ENCODE measurements at regions not wholly inside any gene's neighbourhood (a gene's known extent, or its start where the extent isn't known, plus 50 kb on each side); places are given as distances from the start of the nearest gene placed in this dataset.
"Not testable (repeated sequence)": the region's sequence is repeated elsewhere in the genome, so short reads cannot be mapped to it uniquely, and the experiment has no call there.

GRCh38 chr2:193025556-193025955 is 830.8 kb upstream of the TMEFF2 start:
- not testable (repeated sequence) for H3K27me3 ChIP-seq (replicated peaks; ENCODE audit: control insufficient read depth, insufficient read depth, low read length, poor library complexity, severe bottlenecking); H3K4me3 ChIP-seq (ENCODE audit: insufficient read depth, low read depth, low read length, poor library complexity, severe bottlenecking); H3K36me3 ChIP-seq (ENCODE audit: control insufficient read depth, insufficient read depth, low read length); H3K27ac ChIP-seq (ENCODE audit: insufficient read depth, low read length, poor library complexity, severe bottlenecking); H3K4me1 ChIP-seq (ENCODE audit: control insufficient read depth, insufficient read depth, low read length, poor library complexity, severe bottlenecking); H3K9me3 ChIP-seq (ENCODE audit: control insufficient read depth, low read length); DNase-seq

- H3K27me3 ChIP-seq (replicated peaks; ENCODE audit: control insufficient read depth, insufficient read depth, low read length, poor library complexity, severe bottlenecking), result no peaks in the 10 kb centered on the region
- H3K4me1 ChIP-seq (ENCODE audit: control insufficient read depth, insufficient read depth, low read length, poor library complexity, severe bottlenecking), result no peaks in the 10 kb centered on the region
- H3K27ac ChIP-seq (ENCODE audit: insufficient read depth, low read length, poor library complexity, severe bottlenecking), result no peak overlapping the region
- DNase-seq, result no peak
- no peaks in the 10 kb centered on the region for H3K36me3 ChIP-seq (ENCODE audit: control insufficient read depth, insufficient read depth, low read length)
- H3K9me3 ChIP-seq (ENCODE audit: control insufficient read depth, low read length), result no peaks in the 10 kb centered on the region
- no peak overlapping the region for H3K4me3 ChIP-seq (ENCODE audit: insufficient read depth, low read depth, low read length, poor library complexity, severe bottlenecking)
These were observed 830.1 kb upstream of the TMEFF2 start for GRCh38 chr2:193024791-193025190.

- Histone ChIP-seq H3K4me1 (ENCODE audit: control insufficient read depth, insufficient read depth, low read length, poor library complexity, severe bottlenecking) (no peaks in the 10 kb centered on the region), H3K36me3 (ENCODE audit: control insufficient read depth, insufficient read depth, low read length) (no peaks in the 10 kb centered on the region), H3K4me3 (ENCODE audit: insufficient read depth, low read depth, low read length, poor library complexity, severe bottlenecking) (no peak overlapping the region), H3K27me3 (replicated peaks; ENCODE audit: control insufficient read depth, insufficient read depth, low read length, poor library complexity, severe bottlenecking) (no peaks in the 10 kb centered on the region), H3K9me3 (ENCODE audit: control insufficient read depth, low read length) (no peaks in the 10 kb centered on the region), H3K27ac (ENCODE audit: insufficient read depth, low read length, poor library complexity, severe bottlenecking) (no peak overlapping the region)
- no peak for DNase-seq
These were observed 817.1 kb upstream of the TMEFF2 start for GRCh38 chr2:193011870-193012269.

DNA sequence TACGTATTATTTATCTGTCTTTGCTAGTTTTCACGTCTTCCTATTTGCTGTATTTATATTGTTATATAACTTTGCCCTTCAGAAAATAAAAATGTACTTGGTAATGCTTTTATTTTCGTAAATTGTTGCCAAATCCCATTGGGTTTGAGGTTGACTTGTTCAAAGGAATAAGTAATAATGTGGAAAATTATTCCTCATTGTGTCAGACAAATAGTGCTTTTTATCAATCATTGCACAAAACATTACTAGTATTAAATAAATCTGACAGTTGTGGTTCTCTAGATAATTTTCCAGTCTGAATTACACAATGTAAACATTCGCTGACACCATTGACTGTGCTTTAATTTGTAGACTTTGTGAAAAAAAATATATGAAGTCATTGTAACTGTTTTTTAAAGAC is 798.3 kb upstream of the TMEFF2 start:
- no peak for DNase-seq
- H3K27ac ChIP-seq (ENCODE audit: insufficient read depth, low read length, poor library complexity, severe bottlenecking), result no peak overlapping the region
- H3K36me3 ChIP-seq (ENCODE audit: control insufficient read depth, insufficient read depth, low read length), result no peaks in the 10 kb centered on the region
- H3K4me1 ChIP-seq (ENCODE audit: control insufficient read depth, insufficient read depth, low read length, poor library complexity, severe bottlenecking), result no peaks in the 10 kb centered on the region
- H3K9me3 ChIP-seq (ENCODE audit: control insufficient read depth, low read length), result no peaks in the 10 kb centered on the region
- H3K27me3 ChIP-seq (replicated peaks; ENCODE audit: control insufficient read depth, insufficient read depth, low read length, poor library complexity, severe bottlenecking), result no peaks in the 10 kb centered on the region
- no peak overlapping the region for H3K4me3 ChIP-seq (ENCODE audit: insufficient read depth, low read depth, low read length, poor library complexity, severe bottlenecking)

GRCh38 chr2:192983173-192983572 is 788.4 kb upstream of the TMEFF2 start:
- H3K9me3 ChIP-seq (ENCODE audit: control insufficient read depth, low read length), result no peaks in the 10 kb centered on the region
- no peaks in the 10 kb centered on the region for H3K4me1 ChIP-seq (ENCODE audit: control insufficient read depth, insufficient read depth, low read length, poor library complexity, severe bottlenecking)
- H3K36me3 ChIP-seq (ENCODE audit: control insufficient read depth, insufficient read depth, low read length), result no peaks in the 10 kb centered on the region
- DNase-seq, result no peak
- H3K27me3 ChIP-seq (replicated peaks; ENCODE audit: control insufficient read depth, insufficient read depth, low read length, poor library complexity, severe bottlenecking), result no peaks in the 10 kb centered on the region
- H3K4me3 ChIP-seq (ENCODE audit: insufficient read depth, low read depth, low read length, poor library complexity, severe bottlenecking), result no peak overlapping the region
- H3K27ac ChIP-seq (ENCODE audit: insufficient read depth, low read length, poor library complexity, severe bottlenecking), result no peak overlapping the region

- no peak overlapping the region for H3K4me3 ChIP-seq (ENCODE audit: insufficient read depth, low read depth, low read length, poor library complexity, severe bottlenecking)
These were observed 783.7 kb upstream of the TMEFF2 start for GRCh38 chr2:192978395-192978794.

GRCh38 chr2:192971981-192972380 is 777.2 kb upstream of the TMEFF2 start:
- Histone ChIP-seq H3K27ac (ENCODE audit: insufficient read depth, low read length, poor library complexity, severe bottlenecking) (no peak overlapping the region), H3K27me3 (replicated peaks; ENCODE audit: control insufficient read depth, insufficient read depth, low read length, poor library complexity, severe bottlenecking) (no peaks in the 10 kb centered on the region), H3K9me3 (ENCODE audit: control insufficient read depth, low read length) (no peaks in the 10 kb centered on the region), H3K4me3 (ENCODE audit: insufficient read depth, low read depth, low read length, poor library complexity, severe bottlenecking) (no peak overlapping the region), H3K36me3 (ENCODE audit: control insufficient read depth, insufficient read depth, low read length) (no peaks in the 10 kb centered on the region), H3K4me1 (ENCODE audit: control insufficient read depth, insufficient read depth, low read length, poor library complexity, severe bottlenecking) (no peaks in the 10 kb centered on the region)
- no peak for DNase-seq

More at GRCh38 chr2:192978395-192978794, 783.7 kb upstream of the TMEFF2 start:
- H3K4me1 ChIP-seq (ENCODE audit: control insufficient read depth, insufficient read depth, low read length, poor library complexity, severe bottlenecking), result no peaks in the 10 kb centered on the region
- no peaks in the 10 kb centered on the region for H3K27me3 ChIP-seq (replicated peaks; ENCODE audit: control insufficient read depth, insufficient read depth, low read length, poor library complexity, severe bottlenecking)
- H3K9me3 ChIP-seq (ENCODE audit: control insufficient read depth, low read length), result no peaks in the 10 kb centered on the region
- no peaks in the 10 kb centered on the region for H3K36me3 ChIP-seq (ENCODE audit: control insufficient read depth, insufficient read depth, low read length)
- H3K27ac ChIP-seq (ENCODE audit: insufficient read depth, low read length, poor library complexity, severe bottlenecking), result no peak overlapping the region
- no peak for DNase-seq

DNA sequence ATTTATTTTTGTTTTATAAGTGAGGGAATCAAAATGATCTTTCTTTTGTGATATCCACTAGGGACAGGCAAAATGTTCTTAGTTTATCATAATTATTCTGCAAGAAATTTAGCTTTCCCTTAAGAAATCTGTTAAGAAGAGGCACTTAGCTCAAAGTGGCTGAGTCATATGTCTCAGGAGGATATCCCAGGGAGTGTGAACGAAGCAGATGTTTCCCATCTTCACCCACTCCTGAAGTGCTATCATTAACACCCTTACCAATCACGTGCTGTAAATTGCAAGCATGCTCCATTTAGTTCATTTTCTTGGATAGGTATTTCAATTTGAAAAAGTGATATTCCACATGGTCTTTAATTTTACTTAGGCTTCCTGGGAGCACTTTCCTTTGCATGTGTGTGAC is 774.3 kb upstream of the TMEFF2 start:
- Histone ChIP-seq H3K27ac (ENCODE audit: insufficient read depth, low read length, poor library complexity, severe bottlenecking) (no peak overlapping the region), H3K4me1 (ENCODE audit: control insufficient read depth, insufficient read depth, low read length, poor library complexity, severe bottlenecking) (no peaks in the 10 kb centered on the region), H3K27me3 (replicated peaks; ENCODE audit: control insufficient read depth, insufficient read depth, low read length, poor library complexity, severe bottlenecking) (no peaks in the 10 kb centered on the region), H3K4me3 (ENCODE audit: insufficient read depth, low read depth, low read length, poor library complexity, severe bottlenecking) (no peak overlapping the region), H3K36me3 (ENCODE audit: control insufficient read depth, insufficient read depth, low read length) (no peaks in the 10 kb centered on the region), H3K9me3 (ENCODE audit: control insufficient read depth, low read length) (no peaks in the 10 kb centered on the region)
- DNase-seq, result no peak

- no peak overlapping the region for H3K27ac ChIP-seq (ENCODE audit: insufficient read depth, low read length, poor library complexity, severe bottlenecking)
- no peaks in the 10 kb centered on the region for H3K27me3 ChIP-seq (replicated peaks; ENCODE audit: control insufficient read depth, insufficient read depth, low read length, poor library complexity, severe bottlenecking)
- H3K9me3 ChIP-seq (ENCODE audit: control insufficient read depth, low read length), result no peaks in the 10 kb centered on the region
- no peak for DNase-seq
- H3K36me3 ChIP-seq (ENCODE audit: control insufficient read depth, insufficient read depth, low read length), result no peaks in the 10 kb centered on the region
- H3K4me3 ChIP-seq (ENCODE audit: insufficient read depth, low read depth, low read length, poor library complexity, severe bottlenecking), result no peak overlapping the region
- H3K4me1 ChIP-seq (ENCODE audit: control insufficient read depth, insufficient read depth, low read length, poor library complexity, severe bottlenecking), result no peaks in the 10 kb centered on the region
These were observed 766.2 kb upstream of the TMEFF2 start for GRCh38 chr2:192960945-192961344.

- H3K36me3 ChIP-seq (ENCODE audit: control insufficient read depth, insufficient read depth, low read length); H3K4me3 ChIP-seq (ENCODE audit: insufficient read depth, low read depth, low read length, poor library complexity, severe bottlenecking); H3K27me3 ChIP-seq (replicated peaks; ENCODE audit: control insufficient read depth, insufficient read depth, low read length, poor library complexity, severe bottlenecking); H3K9me3 ChIP-seq (ENCODE audit: control insufficient read depth, low read length); H3K27ac ChIP-seq (ENCODE audit: insufficient read depth, low read length, poor library complexity, severe bottlenecking); H3K4me1 ChIP-seq (ENCODE audit: control insufficient read depth, insufficient read depth, low read length, poor library complexity, severe bottlenecking); DNase-seq: not testable (repeated sequence)
These were observed 763.9 kb upstream of the TMEFF2 start for GRCh38 chr2:192958615-192959014.

GRCh38 chr2:192957425-192957824 is 762.7 kb upstream of the TMEFF2 start:
- no peak for DNase-seq
- Histone ChIP-seq H3K36me3 (ENCODE audit: control insufficient read depth, insufficient read depth, low read length) (no peaks in the 10 kb centered on the region), H3K4me1 (ENCODE audit: control insufficient read depth, insufficient read depth, low read length, poor library complexity, severe bottlenecking) (no peaks in the 10 kb centered on the region), H3K9me3 (ENCODE audit: control insufficient read depth, low read length) (no peaks in the 10 kb centered on the region), H3K27me3 (replicated peaks; ENCODE audit: control insufficient read depth, insufficient read depth, low read length, poor library complexity, severe bottlenecking) (no peaks in the 10 kb centered on the region), H3K4me3 (ENCODE audit: insufficient read depth, low read depth, low read length, poor library complexity, severe bottlenecking) (no peak overlapping the region), H3K27ac (ENCODE audit: insufficient read depth, low read length, poor library complexity, severe bottlenecking) (no peak overlapping the region)
